ENCODE measurements at regions not wholly inside any gene's neighbourhood (a gene's known extent, or its start where the extent isn't known, plus 50 kb on each side); places are given as distances from the start of the nearest gene placed in this dataset.

DNA sequence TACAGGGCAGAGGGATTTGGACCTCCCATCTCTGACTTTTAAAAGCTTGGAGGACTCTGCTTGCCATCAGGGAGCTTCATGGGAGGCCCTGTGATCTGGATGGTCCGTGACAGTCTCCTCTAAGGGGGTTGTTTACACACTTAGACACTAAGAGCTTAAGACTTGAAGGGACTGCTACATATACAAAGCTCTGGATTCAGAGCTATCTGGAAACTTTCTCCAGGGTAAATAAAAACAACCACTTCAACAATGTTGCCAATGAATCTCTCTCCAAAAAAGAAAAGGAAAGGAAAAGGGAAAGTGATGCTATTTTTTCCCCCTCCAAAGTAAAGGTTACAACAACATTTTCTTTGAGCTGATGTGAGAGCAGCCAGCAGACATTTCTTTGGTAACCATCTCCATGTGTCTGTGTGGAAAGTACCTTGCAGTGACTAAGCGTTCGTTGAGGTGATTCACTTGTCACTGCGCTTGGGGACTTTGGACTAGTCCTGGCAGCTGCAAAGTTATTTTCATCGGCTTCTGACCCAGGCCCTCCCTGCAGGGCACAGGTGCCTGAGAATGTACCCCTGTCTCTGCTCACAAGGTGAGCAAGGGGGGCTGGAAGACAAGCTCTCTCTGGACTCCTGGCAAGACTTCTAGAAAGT is 262.1 kb upstream of the KLF4 start:
- TF ChIP-seq, protein P1, sequence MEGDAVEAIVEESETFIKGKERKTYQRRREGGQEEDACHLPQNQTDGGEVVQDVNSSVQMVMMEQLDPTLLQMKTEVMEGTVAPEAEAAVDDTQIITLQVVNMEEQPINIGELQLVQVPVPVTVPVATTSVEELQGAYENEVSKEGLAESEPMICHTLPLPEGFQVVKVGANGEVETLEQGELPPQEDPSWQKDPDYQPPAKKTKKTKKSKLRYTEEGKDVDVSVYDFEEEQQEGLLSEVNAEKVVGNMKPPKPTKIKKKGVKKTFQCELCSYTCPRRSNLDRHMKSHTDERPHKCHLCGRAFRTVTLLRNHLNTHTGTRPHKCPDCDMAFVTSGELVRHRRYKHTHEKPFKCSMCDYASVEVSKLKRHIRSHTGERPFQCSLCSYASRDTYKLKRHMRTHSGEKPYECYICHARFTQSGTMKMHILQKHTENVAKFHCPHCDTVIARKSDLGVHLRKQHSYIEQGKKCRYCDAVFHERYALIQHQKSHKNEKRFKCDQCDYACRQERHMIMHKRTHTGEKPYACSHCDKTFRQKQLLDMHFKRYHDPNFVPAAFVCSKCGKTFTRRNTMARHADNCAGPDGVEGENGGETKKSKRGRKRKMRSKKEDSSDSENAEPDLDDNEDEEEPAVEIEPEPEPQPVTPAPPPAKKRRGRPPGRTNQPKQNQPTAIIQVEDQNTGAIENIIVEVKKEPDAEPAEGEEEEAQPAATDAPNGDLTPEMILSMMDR (IDR thresholded peaks at IDR 0.05), result no peak
- TF ChIP-seq POLR2A (IDR thresholded peaks at IDR 0.05) (no peak), POLR2AphosphoS5 (IDR thresholded peaks at IDR 0.05; ENCODE audit: insufficient read depth in 1 of 2, low read depth in 1 of 2) (peak in 1 of 2 donors; percentile 73)

Measured in vagina (tissue), 2 donors.